K562 (cell line): ENCODE measurements at regions not wholly inside any gene's neighbourhood (a gene's known extent, or its start where the extent isn't known, plus 50 kb on each side); places are given as distances from the start of the nearest gene placed in this dataset.

Experiments
- ELF4 ChIP-seq: fragments of 450-650 bp; formaldehyde crosslinking; IDR thresholded peaks from 2 replicates; pipeline ENCODE4 v1.4.0; 2022; ENCODE audit warnings: missing genetic modification characterization
- HDAC3 ChIP-seq: fragments of 450-650 bp; IDR thresholded peaks from 2 replicates; pipeline ENCODE4 v1.6.1; 2018; ENCODE audit warnings: borderline replicate concordance, mild to moderate bottlenecking, moderate library complexity; ENCODE audit not compliant: partially characterized antibody
- POLR2A ChIP-seq: fragments of 450-650 bp; conservative IDR thresholded peaks from 2 replicates; pipeline ENCODE4 v1.6.1; 2016
- POLR2G ChIP-seq: fragments of 200-400 bp; formaldehyde crosslinking; IDR thresholded peaks from 2 replicates; pipeline ENCODE4 v1.6.1; 2017; ENCODE audit warnings: low read depth, mild to moderate bottlenecking, antibody characterized with exemption, low read length, moderate library complexity
- STAT5B ChIP-seq: fragments of 250-450 bp; sonication (Bioruptor Pico); IDR thresholded peaks from 2 replicates; pipeline ENCODE4 v1.8.0; 2021; ENCODE audit warnings: mild to moderate bottlenecking, inconsistent platforms
- XRCC3 ChIP-seq: fragments of 450-650 bp; IDR thresholded peaks from 2 replicates; pipeline ENCODE4 v1.6.1; 2017; ENCODE audit warnings: mild to moderate bottlenecking, moderate library complexity
- ZNF121 ChIP-seq: sonication (generic); formaldehyde crosslinking; conservative IDR thresholded peaks from 2 replicates; pipeline ENCODE4 v1.8.0; 2022; ENCODE audit warnings: missing genetic modification reagents
- ZNF79 ChIP-seq: fragments of 250-450 bp; sonication (Bioruptor Pico); IDR thresholded peaks from 2 replicates; pipeline ENCODE4 v1.4.0; 2020; ENCODE audit warnings: low read depth, mild to moderate bottlenecking, moderate library complexity
- TF ChIP-seq, protein P1 (sequence below): fragments of 200-800 bp; sonication (Bioruptor generic); IDR thresholded peaks from 2 replicates; pipeline ENCODE4 v1.6.1; 2016; ENCODE audit warnings: missing genetic modification characterization, missing compliant biosample characterization

DNA sequence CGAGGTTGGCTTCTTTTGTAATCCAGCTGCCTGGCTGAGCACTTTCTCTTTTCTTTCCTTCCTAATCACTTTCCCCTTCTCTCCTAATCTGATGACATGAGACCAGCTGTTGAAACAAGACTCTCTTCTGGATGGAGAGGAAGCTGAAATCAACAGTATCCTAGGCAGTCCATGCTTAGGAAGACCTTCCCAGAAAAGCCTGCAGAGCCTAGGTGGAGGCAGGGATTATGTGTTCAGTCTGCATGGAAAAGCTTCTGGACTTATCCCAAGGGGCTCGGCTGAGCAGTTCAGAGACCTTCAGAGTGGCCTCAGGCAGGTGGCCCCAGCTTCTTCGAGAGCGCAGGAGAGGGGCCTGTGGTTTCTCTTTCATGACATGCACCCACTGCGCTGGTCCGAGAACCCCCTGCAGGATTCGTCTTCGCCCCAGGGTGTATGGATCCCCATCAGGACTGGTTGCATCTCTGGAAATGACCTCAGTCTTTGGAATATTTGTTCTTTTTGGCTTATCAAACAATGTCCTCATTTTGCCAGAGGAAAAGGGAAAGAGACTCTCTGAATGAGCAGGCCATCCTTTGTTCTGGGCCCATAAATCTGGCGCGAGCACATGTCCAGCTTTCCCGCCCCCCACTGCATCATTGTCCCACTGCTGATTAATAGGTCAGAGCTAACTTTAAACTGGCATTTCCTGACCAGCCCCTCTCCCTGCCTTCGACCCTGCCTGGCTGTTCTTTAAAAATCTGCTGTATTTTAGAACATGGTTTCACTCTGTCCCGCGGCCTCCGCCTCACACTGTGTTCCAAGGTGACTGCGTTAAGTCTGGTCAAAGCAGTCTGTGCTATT lies 177.9 kb upstream of the KLF4 start (continued):
- TF ChIP-seq, protein P1, sequence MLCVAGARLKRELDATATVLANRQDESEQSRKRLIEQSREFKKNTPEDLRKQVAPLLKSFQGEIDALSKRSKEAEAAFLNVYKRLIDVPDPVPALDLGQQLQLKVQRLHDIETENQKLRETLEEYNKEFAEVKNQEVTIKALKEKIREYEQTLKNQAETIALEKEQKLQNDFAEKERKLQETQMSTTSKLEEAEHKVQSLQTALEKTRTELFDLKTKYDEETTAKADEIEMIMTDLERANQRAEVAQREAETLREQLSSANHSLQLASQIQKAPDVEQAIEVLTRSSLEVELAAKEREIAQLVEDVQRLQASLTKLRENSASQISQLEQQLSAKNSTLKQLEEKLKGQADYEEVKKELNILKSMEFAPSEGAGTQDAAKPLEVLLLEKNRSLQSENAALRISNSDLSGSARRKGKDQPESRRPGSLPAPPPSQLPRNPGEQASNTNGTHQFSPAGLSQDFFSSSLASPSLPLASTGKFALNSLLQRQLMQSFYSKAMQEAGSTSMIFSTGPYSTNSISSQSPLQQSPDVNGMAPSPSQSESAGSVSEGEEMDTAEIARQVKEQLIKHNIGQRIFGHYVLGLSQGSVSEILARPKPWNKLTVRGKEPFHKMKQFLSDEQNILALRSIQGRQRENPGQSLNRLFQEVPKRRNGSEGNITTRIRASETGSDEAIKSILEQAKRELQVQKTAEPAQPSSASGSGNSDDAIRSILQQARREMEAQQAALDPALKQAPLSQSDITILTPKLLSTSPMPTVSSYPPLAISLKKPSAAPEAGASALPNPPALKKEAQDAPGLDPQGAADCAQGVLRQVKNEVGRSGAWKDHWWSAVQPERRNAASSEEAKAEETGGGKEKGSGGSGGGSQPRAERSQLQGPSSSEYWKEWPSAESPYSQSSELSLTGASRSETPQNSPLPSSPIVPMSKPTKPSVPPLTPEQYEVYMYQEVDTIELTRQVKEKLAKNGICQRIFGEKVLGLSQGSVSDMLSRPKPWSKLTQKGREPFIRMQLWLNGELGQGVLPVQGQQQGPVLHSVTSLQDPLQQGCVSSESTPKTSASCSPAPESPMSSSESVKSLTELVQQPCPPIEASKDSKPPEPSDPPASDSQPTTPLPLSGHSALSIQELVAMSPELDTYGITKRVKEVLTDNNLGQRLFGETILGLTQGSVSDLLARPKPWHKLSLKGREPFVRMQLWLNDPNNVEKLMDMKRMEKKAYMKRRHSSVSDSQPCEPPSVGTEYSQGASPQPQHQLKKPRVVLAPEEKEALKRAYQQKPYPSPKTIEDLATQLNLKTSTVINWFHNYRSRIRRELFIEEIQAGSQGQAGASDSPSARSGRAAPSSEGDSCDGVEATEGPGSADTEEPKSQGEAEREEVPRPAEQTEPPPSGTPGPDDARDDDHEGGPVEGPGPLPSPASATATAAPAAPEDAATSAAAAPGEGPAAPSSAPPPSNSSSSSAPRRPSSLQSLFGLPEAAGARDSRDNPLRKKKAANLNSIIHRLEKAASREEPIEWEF (CRISPR knock-in tag), result no peak
- no peak for TF ChIP-seq POLR2A
- TF ChIP-seq HDAC3, result no peak
- no peak for TF ChIP-seq ELF4 (CRISPR knock-in tag)
- no peak for TF ChIP-seq XRCC3
- no peak for TF ChIP-seq ZNF79 (CRISPR knock-in tag)
- TF ChIP-seq STAT5B (CRISPR knock-in tag), result no peak
- no peak for TF ChIP-seq POLR2G
- TF ChIP-seq ZNF121 (CRISPR knock-in tag), result no peak
- TF ChIP-seq, all 486 proteins: peak for 0
